Body of pancreas (tissue), 4 donors: ENCODE measurements at regions not wholly inside any gene's neighbourhood (a gene's known extent, or its start where the extent isn't known, plus 50 kb on each side); places are given as distances from the start of the nearest gene placed in this dataset.

Source experiments
- CTCF ChIP-seq, 7 experiments: fragments of 450-650 bp in 4 of 7; fragments of 200-600 bp in 3 of 7; sonication (generic) in 3 of 7; IDR thresholded peaks; one replicate each; pipeline ENCODE4 v1.5.1; 2016 to 2019; ENCODE audit warnings: antibody characterized with exemption in 7 of 7
- POLR2A ChIP-seq, 3 donors: fragments of 450-650 bp; IDR thresholded peaks; one replicate each; pipeline ENCODE4 v1.6.1; 2016; ENCODE audit warnings: antibody characterized with exemption in 3 of 3, mild to moderate bottlenecking in 2 of 3

- no peak for TF ChIP-seq CTCF (IDR thresholded peaks at IDR 0.05)
- TF ChIP-seq POLR2A (IDR thresholded peaks at IDR 0.05) = no peak
Observed at GRCh38 chr4:129278868-129279267, 182.9 kb downstream of the C4orf33 start.
